ENCODE measurements at regions not wholly inside any gene's neighbourhood (a gene's known extent, or its start where the extent isn't known, plus 50 kb on each side); places are given as distances from the start of the nearest gene placed in this dataset.

GRCh38 chr20:21936261-21936660 lies 230.8 kb downstream of the PAX1 start:
- Mint-ChIP-seq H3K27me3 (ENCODE audit: low read depth) (no peaks in the 10 kb centered on the region), H3K4me3 (ENCODE audit: unreplicated experiment) (no peak overlapping the region), H3K4me1 (ENCODE audit: low read depth) (no peaks in the 10 kb centered on the region), H3K27ac (ENCODE audit: unreplicated experiment) (no peak overlapping the region), H3K9me3 (ENCODE audit: low read depth) (peaks cover 29% of the 10 kb centered on the region), H3K36me3 (ENCODE audit: low read depth) (no peaks in the 10 kb centered on the region)
- TF ChIP-seq CTCF (IDR thresholded peaks at IDR 0.05), result no peak
- DNase-seq (ENCODE audit: low spot score), result no peak

- Mint-ChIP-seq H3K36me3 (ENCODE audit: low read depth) (no peaks in the 10 kb centered on the region), H3K27me3 (ENCODE audit: low read depth) (no peaks in the 10 kb centered on the region), H3K4me3 (ENCODE audit: unreplicated experiment) (no peak overlapping the region), H3K27ac (ENCODE audit: unreplicated experiment) (no peak overlapping the region), H3K4me1 (ENCODE audit: low read depth) (no peaks in the 10 kb centered on the region), H3K9me3 (ENCODE audit: low read depth) (peaks cover 20% of the 10 kb centered on the region)
- DNase-seq (ENCODE audit: low spot score), result no peak
- TF ChIP-seq CTCF (IDR thresholded peaks at IDR 0.05), result no peak
Measured at GRCh38 chr20:21933526-21933925, 228.1 kb downstream of the PAX1 start.

GRCh38 chr20:21921251-21921650 lies 215.8 kb downstream of the PAX1 start:
- no peak for TF ChIP-seq CTCF (IDR thresholded peaks at IDR 0.05)
- Mint-ChIP-seq H3K4me3 (ENCODE audit: unreplicated experiment) (no peak overlapping the region), H3K27me3 (ENCODE audit: low read depth) (no peaks in the 10 kb centered on the region), H3K9me3 (ENCODE audit: low read depth) (peaks cover 44% of the 10 kb centered on the region), H3K36me3 (ENCODE audit: low read depth) (no peaks in the 10 kb centered on the region), H3K27ac (ENCODE audit: unreplicated experiment) (no peak overlapping the region), H3K4me1 (ENCODE audit: low read depth) (no peaks in the 10 kb centered on the region)
- DNase-seq (ENCODE audit: low spot score), result no peak

GRCh38 chr20:21920211-21920610 lies 214.7 kb downstream of the PAX1 start:
- peaks cover 39% of the 10 kb centered on the region for H3K9me3 Mint-ChIP-seq (ENCODE audit: low read depth)
- no peak for DNase-seq (ENCODE audit: low spot score)
- H3K4me1 Mint-ChIP-seq (ENCODE audit: low read depth), result no peaks in the 10 kb centered on the region
- H3K36me3 Mint-ChIP-seq (ENCODE audit: low read depth), result no peaks in the 10 kb centered on the region
- no peak for TF ChIP-seq CTCF (IDR thresholded peaks at IDR 0.05)
- no peak overlapping the region for H3K4me3 Mint-ChIP-seq (ENCODE audit: unreplicated experiment)
- H3K27ac Mint-ChIP-seq (ENCODE audit: unreplicated experiment), result no peak overlapping the region
- no peaks in the 10 kb centered on the region for H3K27me3 Mint-ChIP-seq (ENCODE audit: low read depth)

- no peaks in the 10 kb centered on the region for H3K36me3 Mint-ChIP-seq (ENCODE audit: low read depth)
- no peaks in the 10 kb centered on the region for H3K27me3 Mint-ChIP-seq (ENCODE audit: low read depth)
- H3K9me3 Mint-ChIP-seq (ENCODE audit: low read depth), result peaks cover 30% of the 10 kb centered on the region
- no peak for TF ChIP-seq CTCF (IDR thresholded peaks at IDR 0.05)
- no peak for DNase-seq (ENCODE audit: low spot score)
- no peak overlapping the region for H3K4me3 Mint-ChIP-seq (ENCODE audit: unreplicated experiment)
- H3K27ac Mint-ChIP-seq (ENCODE audit: unreplicated experiment), result no peak overlapping the region
- no peaks in the 10 kb centered on the region for H3K4me1 Mint-ChIP-seq (ENCODE audit: low read depth)
Measured at GRCh38 chr20:21918398-21918797, 212.9 kb downstream of the PAX1 start.
